Ascending aorta (tissue), 2 donors: ENCODE measurements at regions not wholly inside any gene's neighbourhood (a gene's known extent, or its start where the extent isn't known, plus 50 kb on each side); places are given as distances from the start of the nearest gene placed in this dataset.

Experiments used
- DNase-seq, 2 donors: peaks; one replicate each; pipeline ENCODE4 v3.0.0-alpha.2; 2019; ENCODE audit warnings: low spot score in 2 of 2
- H3K27ac ChIP-seq, 2 donors: fragments of 200-600 bp; sonication (generic); one replicate each; pipeline ENCODE4 v1.5.1; 2016 to 2017; ENCODE audit warnings: mild to moderate bottlenecking in 1 of 2
- H3K27me3 ChIP-seq: fragments of 200-600 bp; sonication (generic); one replicate; pipeline ENCODE4 v1.5.1; 2017
- H3K36me3 ChIP-seq, 2 donors: fragments of 200-600 bp; sonication (generic); one replicate each; pipeline ENCODE4 v1.5.1; 2016
- H3K4me1 ChIP-seq, 2 donors: fragments of 200-600 bp; sonication (generic); one replicate each; pipeline ENCODE4 v1.5.1; 2016 to 2017; ENCODE audit warnings: mild to moderate bottlenecking in 1 of 2
- H3K4me3 ChIP-seq, 2 donors: fragments of 200-600 bp; sonication (generic); one replicate each; pipeline ENCODE4 v1.5.1; 2016 to 2017; ENCODE audit warnings: mild to moderate bottlenecking in 1 of 2
- H3K9me3 ChIP-seq, 2 donors: fragments of 200-600 bp; sonication (generic); one replicate each; pipeline ENCODE4 v1.5.1; 2016
- intact Hi-C: fragments of 100-400 bp; cut with DNase I; formaldehyde crosslinking; loops from one replicate; pipeline ENCODE4 v1.15.1; 2023
- TF ChIP-seq, protein P1 (sequence below), 3 experiments: fragments of 200-600 bp in 2 of 3; fragments of 450-650 bp in 1 of 3; sonication (generic) in 2 of 3; IDR thresholded peaks; one replicate each; pipeline ENCODE4 v1.5.1; 2016 to 2019; ENCODE audit warnings: antibody characterized with exemption in 3 of 3, mild to moderate bottlenecking in 1 of 3, moderate library complexity in 1 of 3

DNA sequence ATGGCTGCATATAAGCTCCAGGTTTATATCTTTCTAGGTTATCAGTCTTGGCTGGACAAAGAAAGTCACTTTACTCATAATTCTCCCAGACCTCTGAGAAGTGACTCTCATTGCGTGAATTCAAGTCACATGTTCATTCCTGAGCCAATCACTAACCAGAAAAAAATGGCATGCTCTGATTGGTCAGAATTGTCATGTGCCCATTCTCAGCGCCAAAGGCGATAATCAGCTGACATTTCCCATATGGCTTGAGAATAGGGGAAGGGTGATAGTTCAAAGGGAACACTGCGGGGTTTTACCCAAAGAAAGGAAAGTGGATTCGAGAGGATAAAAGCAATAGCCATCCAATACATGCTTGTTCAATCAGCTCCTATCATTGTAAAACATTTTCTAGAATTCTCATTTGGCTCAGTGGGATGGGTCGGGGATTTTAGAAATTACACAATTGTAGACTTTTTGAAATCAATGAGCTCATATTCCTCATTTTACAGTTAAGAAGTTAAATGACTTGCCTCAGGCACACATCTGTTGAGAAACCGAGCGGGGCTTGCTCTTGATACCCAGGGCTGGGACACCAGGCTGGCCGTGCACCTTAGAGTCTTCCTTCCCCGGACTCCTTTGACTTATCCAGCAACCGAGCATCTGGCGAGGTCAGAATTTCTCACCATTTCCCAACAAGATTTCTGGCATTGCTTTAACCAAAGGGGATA is 454.0 kb upstream of the TBX3 start:
- H3K9me3 ChIP-seq, result no peaks in the 10 kb centered on the region
- H3K36me3 ChIP-seq, result no peaks in the 10 kb centered on the region
- no peak overlapping the region for H3K4me3 ChIP-seq
- DNase-seq, result no peak
- no peaks in the 10 kb centered on the region for H3K4me1 ChIP-seq
- no peak overlapping the region for H3K27ac ChIP-seq
- TF ChIP-seq, protein P1, sequence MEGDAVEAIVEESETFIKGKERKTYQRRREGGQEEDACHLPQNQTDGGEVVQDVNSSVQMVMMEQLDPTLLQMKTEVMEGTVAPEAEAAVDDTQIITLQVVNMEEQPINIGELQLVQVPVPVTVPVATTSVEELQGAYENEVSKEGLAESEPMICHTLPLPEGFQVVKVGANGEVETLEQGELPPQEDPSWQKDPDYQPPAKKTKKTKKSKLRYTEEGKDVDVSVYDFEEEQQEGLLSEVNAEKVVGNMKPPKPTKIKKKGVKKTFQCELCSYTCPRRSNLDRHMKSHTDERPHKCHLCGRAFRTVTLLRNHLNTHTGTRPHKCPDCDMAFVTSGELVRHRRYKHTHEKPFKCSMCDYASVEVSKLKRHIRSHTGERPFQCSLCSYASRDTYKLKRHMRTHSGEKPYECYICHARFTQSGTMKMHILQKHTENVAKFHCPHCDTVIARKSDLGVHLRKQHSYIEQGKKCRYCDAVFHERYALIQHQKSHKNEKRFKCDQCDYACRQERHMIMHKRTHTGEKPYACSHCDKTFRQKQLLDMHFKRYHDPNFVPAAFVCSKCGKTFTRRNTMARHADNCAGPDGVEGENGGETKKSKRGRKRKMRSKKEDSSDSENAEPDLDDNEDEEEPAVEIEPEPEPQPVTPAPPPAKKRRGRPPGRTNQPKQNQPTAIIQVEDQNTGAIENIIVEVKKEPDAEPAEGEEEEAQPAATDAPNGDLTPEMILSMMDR (IDR thresholded peaks at IDR 0.05), result no peak
- no peaks in the 10 kb centered on the region for H3K27me3 ChIP-seq
- intact Hi-C loops, result no loop called here

DNA sequence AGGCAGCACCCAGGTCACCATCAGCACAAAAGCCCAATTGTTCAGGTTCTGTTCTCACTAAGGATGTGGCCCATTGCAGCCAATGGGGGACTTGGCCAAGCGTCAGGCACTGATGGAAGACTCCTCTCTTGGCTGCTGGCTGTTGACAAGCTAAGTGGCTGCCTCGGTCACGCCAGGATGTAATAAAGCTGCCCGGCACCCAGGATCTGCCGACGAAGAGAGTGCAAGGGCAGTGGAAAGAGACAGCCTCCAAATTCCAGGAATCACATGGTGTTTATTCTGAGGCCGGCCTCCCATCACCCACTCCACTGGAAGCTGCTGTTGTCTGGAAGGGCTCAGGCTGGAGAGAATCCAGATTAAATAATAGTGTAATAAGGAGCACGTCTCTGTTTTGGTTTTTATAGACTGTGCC is 451.8 kb upstream of the TBX3 start:
- Histone ChIP-seq H3K9me3 (no peaks in the 10 kb centered on the region), H3K4me1 (no peaks in the 10 kb centered on the region), H3K27me3 (no peaks in the 10 kb centered on the region), H3K27ac (no peak overlapping the region), H3K36me3 (no peaks in the 10 kb centered on the region), H3K4me3 (no peak overlapping the region)
- TF ChIP-seq, protein P1 (IDR thresholded peaks at IDR 0.05), result no peak
- intact Hi-C loops, result no loop called here
- no peak for DNase-seq

DNA sequence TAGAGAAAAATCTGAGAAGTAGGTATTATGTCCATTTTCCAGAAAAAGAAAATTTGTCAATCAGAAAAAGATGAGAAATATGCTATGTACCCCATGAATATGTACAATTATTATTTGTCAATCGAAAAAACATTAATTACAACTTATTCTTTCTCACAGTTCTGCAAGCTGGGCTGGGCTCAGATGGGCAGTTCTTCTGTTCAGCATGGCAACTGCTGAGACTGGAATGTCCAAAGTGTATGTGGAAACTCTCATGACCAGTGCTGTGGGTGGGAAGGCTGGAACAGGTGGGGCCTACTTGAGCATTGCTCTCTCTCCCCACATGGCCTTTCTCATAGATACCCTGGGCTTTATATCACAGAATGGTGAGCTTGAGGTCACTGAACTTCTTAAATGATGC is 450.3 kb upstream of the TBX3 start:
- Histone ChIP-seq H3K4me1 (no peaks in the 10 kb centered on the region), H3K36me3 (no peaks in the 10 kb centered on the region), H3K27me3 (no peaks in the 10 kb centered on the region), H3K27ac (no peak overlapping the region), H3K4me3 (no peak overlapping the region), H3K9me3 (no peaks in the 10 kb centered on the region)
- intact Hi-C loops, result no loop called here
- TF ChIP-seq, protein P1 (IDR thresholded peaks at IDR 0.05), result no peak
- DNase-seq, result no peak

DNA sequence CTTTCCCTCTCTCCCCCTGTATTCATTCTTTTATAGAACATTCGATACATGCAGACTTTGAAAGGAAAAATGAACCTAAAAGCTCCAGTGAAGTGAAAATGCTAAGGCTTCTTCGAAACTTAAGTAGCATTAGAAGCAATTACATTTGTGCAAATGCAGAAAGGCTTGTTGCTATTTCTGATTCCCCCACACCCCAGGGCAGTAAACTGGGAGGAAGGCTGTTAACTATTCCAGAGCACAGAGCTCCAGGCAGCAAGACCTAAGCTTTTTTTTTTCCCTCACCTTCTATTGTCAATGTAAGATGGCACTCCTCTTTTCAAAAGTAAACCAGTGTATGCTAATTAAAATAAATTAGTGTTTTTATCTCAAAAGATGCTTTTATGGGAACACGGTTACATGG is 448.9 kb upstream of the TBX3 start:
- DNase-seq, result no peak
- Histone ChIP-seq H3K4me1 (no peaks in the 10 kb centered on the region), H3K27ac (no peak overlapping the region), H3K9me3 (no peaks in the 10 kb centered on the region), H3K4me3 (no peak overlapping the region), H3K36me3 (no peaks in the 10 kb centered on the region), H3K27me3 (no peaks in the 10 kb centered on the region)
- intact Hi-C loops, result no loop called here
- TF ChIP-seq, protein P1 (IDR thresholded peaks at IDR 0.05), result no peak

DNA sequence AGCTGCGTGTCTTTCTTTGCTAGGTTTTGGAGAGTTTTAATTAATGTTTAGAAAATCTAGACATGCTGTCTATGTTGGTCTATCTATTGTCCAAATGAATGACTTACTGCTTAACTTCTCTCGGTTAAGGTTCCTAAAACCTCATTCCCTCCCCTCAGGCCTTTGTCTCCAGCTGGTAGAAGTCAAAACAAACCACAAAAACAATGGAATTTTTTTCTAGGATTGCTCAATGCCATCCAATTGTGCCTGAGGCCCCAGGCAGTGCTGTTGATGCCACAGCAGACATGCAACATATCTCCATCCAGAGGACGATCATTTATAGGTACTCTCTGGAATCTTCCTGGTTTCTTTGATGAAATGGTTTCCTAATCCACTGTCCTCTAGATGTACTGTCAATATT is 448.2 kb upstream of the TBX3 start:
- Histone ChIP-seq H3K4me1 (no peaks in the 10 kb centered on the region), H3K36me3 (no peaks in the 10 kb centered on the region), H3K9me3 (no peaks in the 10 kb centered on the region), H3K27ac (no peak overlapping the region), H3K4me3 (no peak overlapping the region), H3K27me3 (no peaks in the 10 kb centered on the region)
- DNase-seq, result no peak
- TF ChIP-seq, protein P1 (IDR thresholded peaks at IDR 0.05), result no peak
- intact Hi-C loops, result no loop called here

DNA sequence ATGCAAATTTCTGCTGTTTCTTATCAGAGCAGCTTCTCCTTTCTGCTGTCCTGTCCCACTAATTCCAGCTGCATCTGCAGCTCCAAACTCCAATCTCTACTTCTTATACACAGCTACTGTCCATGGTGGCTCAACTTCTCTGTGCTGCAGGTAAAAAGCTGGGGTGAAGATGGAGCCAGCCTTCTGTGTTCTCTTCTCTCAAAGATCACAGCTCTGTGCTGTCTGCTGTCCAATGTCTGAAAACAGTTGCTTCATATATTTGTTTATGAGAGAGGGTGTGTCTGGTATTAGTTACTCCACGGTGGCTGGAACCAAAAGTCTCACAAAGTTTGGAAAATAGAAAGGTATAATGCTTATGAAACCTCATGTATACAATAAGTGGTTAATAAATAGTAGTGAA is 445.8 kb upstream of the TBX3 start:
- TF ChIP-seq, protein P1 (IDR thresholded peaks at IDR 0.05), result no peak
- Histone ChIP-seq H3K9me3 (no peaks in the 10 kb centered on the region), H3K27ac (no peak overlapping the region), H3K27me3 (no peaks in the 10 kb centered on the region), H3K36me3 (no peaks in the 10 kb centered on the region), H3K4me1 (no peaks in the 10 kb centered on the region), H3K4me3 (no peak overlapping the region)
- DNase-seq, result no peak
- intact Hi-C loops, result no loop called here
